ENCODE measurements at regions not wholly inside any gene's neighbourhood (a gene's known extent, or its start where the extent isn't known, plus 50 kb on each side); places are given as distances from the start of the nearest gene placed in this dataset.

- Histone ChIP-seq H2BK5ac (ENCODE audit: low read depth, low read length, poor library complexity, severe bottlenecking) (no peak overlapping the region), H3K4me3 (ENCODE audit: insufficient read depth, low read depth, low read length) (no peak overlapping the region), H4K20me1 (ENCODE audit: insufficient read depth, low read length) (no peaks in the 10 kb centered on the region), H3K9me1 (ENCODE audit: insufficient read depth, low read length) (no peaks in the 10 kb centered on the region), H3K27me3 (ENCODE audit: control insufficient read depth, insufficient read depth, low read length) (peaks cover 2% of the 10 kb centered on the region), H3K79me1 (ENCODE audit: low read depth in 1 of 2, low read length in 2 of 2) (peaks cover 0 to 3% of the 10 kb centered on the region in 2 experiments; a peak in 1 of 4 replicates), H4K5ac (ENCODE audit: low read depth, low read length) (no peak overlapping the region), H3K36me3 (ENCODE audit: control insufficient read depth, insufficient read depth, low read length) (no peaks in the 10 kb centered on the region), H2AFZ (replicated peaks; ENCODE audit: low read length, poor library complexity) (no peak overlapping the region), H2BK120ac (ENCODE audit: low read depth, low read length) (no peak overlapping the region), H2BK15ac (ENCODE audit: low read depth, low read length) (no peak overlapping the region), H4K8ac (ENCODE audit: low read depth in 2 of 2, low read length in 2 of 2) (no peak overlapping the region), H3K14ac (replicated peaks; ENCODE audit: low read depth, low read length) (no peak overlapping the region), H2AK9ac (replicated peaks; ENCODE audit: low read depth, low read length, poor library complexity) (no peak overlapping the region), H3K4me2 (ENCODE audit: low read depth, low read length) (no peak overlapping the region), H3K23ac (ENCODE audit: low read depth, low read length) (no peak overlapping the region), H3K18ac (ENCODE audit: low read depth, low read length) (no peak overlapping the region), H3K27ac (ENCODE audit: insufficient read depth, low read length) (no peak overlapping the region), H3K56ac (ENCODE audit: extremely low read depth, insufficient read depth, low read length) (no peak overlapping the region; the same call in 1 of the 2 replicates), H2BK20ac (ENCODE audit: low read depth, low read length) (no peak overlapping the region), H2AK5ac (ENCODE audit: low read depth, low read length) (no peak overlapping the region), H3K4ac (ENCODE audit: low read depth, low read length) (no peak overlapping the region), H3K9ac (ENCODE audit: low read depth, low read length) (no peak overlapping the region), H3K9me3 (ENCODE audit: control insufficient read depth, insufficient read depth, low read length) (no peaks in the 10 kb centered on the region), H3K4me1 (ENCODE audit: control insufficient read depth, insufficient read depth, low read length) (no peaks in the 10 kb centered on the region), H4K91ac (ENCODE audit: insufficient read depth, low read depth, low read length) (no peak overlapping the region)
- no peak for TF ChIP-seq USF2 (IDR thresholded peaks at IDR 0.05; ENCODE audit: low read depth, low read length)
- no peak for TF ChIP-seq FOS (IDR thresholded peaks at IDR 0.05; ENCODE audit: low read depth, low read length)
- TF ChIP-seq MXI1 (IDR thresholded peaks at IDR 0.05; ENCODE audit: borderline replicate concordance, low read depth, low read length) = no peak
- TF ChIP-seq SMC3 (IDR thresholded peaks at IDR 0.05; ENCODE audit: low read depth, low read length) = no peak
- no peak for TF ChIP-seq POLR2A (IDR thresholded peaks at IDR 0.05; ENCODE audit: low read depth, low read length)
- TF ChIP-seq RFX5 (IDR thresholded peaks at IDR 0.05; ENCODE audit: low read depth, low read length) = no peak
- no peak for TF ChIP-seq CTCF (conservative IDR thresholded peaks at IDR 0.05; ENCODE audit: low read depth, low read length)
- TF ChIP-seq BHLHE40 (IDR thresholded peaks at IDR 0.05; ENCODE audit: low read depth, low read length) = no peak
- no peak for TF ChIP-seq MAZ (IDR thresholded peaks at IDR 0.05; ENCODE audit: borderline replicate concordance, low read depth, low read length)
- TF ChIP-seq ELK1 (IDR thresholded peaks at IDR 0.05; ENCODE audit: borderline replicate concordance, low read depth, low read length) = no peak
- TF ChIP-seq CHD1 (IDR thresholded peaks at IDR 0.05; ENCODE audit: low read depth, low read length) = no peak
- TF ChIP-seq RAD21 (IDR thresholded peaks at IDR 0.05; ENCODE audit: low read length) = no peak
- TF ChIP-seq RCOR1 (IDR thresholded peaks at IDR 0.05; ENCODE audit: insufficient replicate concordance, low read length) = no peak
- TF ChIP-seq NFE2L2 (IDR thresholded peaks at IDR 0.05; ENCODE audit: low read depth, low read length) = no peak
- no TSS peak for BruUV-seq (replicated peaks)
- DNase-seq = no peak
- CTCF ChIA-PET = no interaction called here
- dilution Hi-C loops (cut with HindIII; ENCODE audit: low sequenced_read_pairs, unreplicated experiment) = no loop called here
- intact Hi-C loops (cut with micrococcal nuclease) = no loop called here
- no CpG with 5 or more reads among the region's 1 CpG for WGBS, 2 experiments (ENCODE audit: extremely low coverage in 2 of 2, insufficient read length in 1 of 2)
- POLR2A ChIA-PET (ENCODE audit: unreplicated experiment) = no interaction called here
- in situ Hi-C loops (cut with MboI; ENCODE audit: low sequenced_read_pairs) = no loop called here
- no peak for ATAC-seq (ENCODE audit: low read depth)
These were observed 50.4 kb upstream of the FHIP2A start for GRCh38 chr10:114771157-114771556.
